AG09309 (cell line): ENCODE measurements at regions not wholly inside any gene's neighbourhood (a gene's known extent, or its start where the extent isn't known, plus 50 kb on each side); places are given as distances from the start of the nearest gene placed in this dataset.

ENCODE experiments used
- DNase-seq: peaks from one replicate; pipeline ENCODE4 v3.0.0-alpha.2; 2010; ENCODE audit warnings: low read depth
- H3K4me3 ChIP-seq: 2 replicates; pipeline ENCODE4 v1.5.1; 2011; ENCODE audit warnings: mild to moderate bottlenecking, low read depth, low read length, moderate library complexity; ENCODE audit not compliant: control insufficient read depth
- CTCF ChIP-seq: IDR thresholded peaks from 2 replicates; pipeline ENCODE4 v1.5.1; 2011; ENCODE audit warnings: mild to moderate bottlenecking, low read depth, low read length, inconsistent platforms; ENCODE audit not compliant: insufficient read depth, control insufficient read depth; ENCODE audit errors: missing control alignments

GRCh38 chr2:37793004-37793403 is 121.6 kb upstream of the CDC42EP3 start:
- DNase-seq: no peak
- no peak for TF ChIP-seq CTCF
- no peak overlapping the region for H3K4me3 ChIP-seq

- TF ChIP-seq CTCF: no peak
- no peak overlapping the region for H3K4me3 ChIP-seq
- no peak for DNase-seq
Observed at GRCh38 chr2:37794717-37795116, 123.3 kb upstream of the CDC42EP3 start.

- H3K4me3 ChIP-seq: no peak overlapping the region
- no peak for TF ChIP-seq CTCF
- no peak for DNase-seq
Observed at GRCh38 chr2:37795456-37795855, 124.0 kb upstream of the CDC42EP3 start.

GRCh38 chr2:37795938-37796337 is 124.5 kb upstream of the CDC42EP3 start:
- DNase-seq: no peak

GRCh38 chr2:37796481-37796880 is 125.0 kb upstream of the CDC42EP3 start:
- no peak for TF ChIP-seq CTCF
- DNase-seq: no peak
- H3K4me3 ChIP-seq: no peak overlapping the region

More at GRCh38 chr2:37795938-37796337, 124.5 kb upstream of the CDC42EP3 start:
- H3K4me3 ChIP-seq: no peak overlapping the region
- no peak for TF ChIP-seq CTCF

- DNase-seq: peak; percentile 77
- no peak overlapping the region for H3K4me3 ChIP-seq
- no peak for TF ChIP-seq CTCF
Observed at GRCh38 chr2:37797081-37797480, 125.6 kb upstream of the CDC42EP3 start.
